Activated CD8-positive, alpha-beta memory T cell treated with anti-CD3 and anti-CD28 coated beads, Interleukin-2, amount 50 U/mL, for 48 hours (primary cell): ENCODE measurements at regions not wholly inside any gene's neighbourhood (a gene's known extent, or its start where the extent isn't known, plus 50 kb on each side); places are given as distances from the start of the nearest gene placed in this dataset.
"Not testable (repeated sequence)": the region's sequence is repeated elsewhere in the genome, so short reads cannot be mapped to it uniquely, and the experiment has no call there.

Experiments
- DNase-seq: peaks from one replicate; pipeline ENCODE4 v3.0.0-alpha.2; 2020

- DNase-seq = no peak
These were observed 126.0 kb upstream of the KCNJ6 start for GRCh38 chr21:38042246-38042645.

- DNase-seq = no peak
These were observed 131.9 kb upstream of the KCNJ6 start for GRCh38 chr21:38048167-38048566.

GRCh38 chr21:38054334-38054733 is 138.1 kb upstream of the KCNJ6 start:
- DNase-seq = no peak

- DNase-seq = no peak
These were observed 140.2 kb upstream of the KCNJ6 start for GRCh38 chr21:38056481-38056880.

GRCh38 chr21:38057626-38058025 is 141.4 kb upstream of the KCNJ6 start:
- DNase-seq = no peak

GRCh38 chr21:38060533-38060932 is 144.3 kb upstream of the KCNJ6 start:
- no peak for DNase-seq

- no peak for DNase-seq
These were observed 151.0 kb upstream of the KCNJ6 start for GRCh38 chr21:38067086-38067739.

GRCh38 chr21:38072489-38072888 is 156.2 kb upstream of the KCNJ6 start:
- DNase-seq = no peak

GRCh38 chr21:38075833-38076587 is 159.8 kb upstream of the KCNJ6 start:
- DNase-seq = no peak

- DNase-seq = no peak
These were observed 161.3 kb upstream of the KCNJ6 start for GRCh38 chr21:38077569-38077968.

GRCh38 chr21:38080888-38081287 is 164.6 kb upstream of the KCNJ6 start:
- no peak for DNase-seq

- no peak for DNase-seq
These were observed 165.5 kb upstream of the KCNJ6 start for GRCh38 chr21:38081708-38082107.

- no peak for DNase-seq
These were observed 166.8 kb upstream of the KCNJ6 start for GRCh38 chr21:38082936-38083485.

- DNase-seq = no peak
These were observed 167.3 kb upstream of the KCNJ6 start for GRCh38 chr21:38083535-38083934.

GRCh38 chr21:38086580-38086979 is 170.2 kb upstream of the KCNJ15 start:
- no peak for DNase-seq

GRCh38 chr21:38088916-38089762 is 167.7 kb upstream of the KCNJ15 start:
- DNase-seq = no peak

GRCh38 chr21:38089763-38090046 is 167.1 kb upstream of the KCNJ15 start:
- DNase-seq = no peak

GRCh38 chr21:38091061-38091460 is 165.7 kb upstream of the KCNJ15 start:
- not testable (repeated sequence) for DNase-seq

GRCh38 chr21:38092051-38092450 is 164.7 kb upstream of the KCNJ15 start:
- no peak for DNase-seq

- DNase-seq = no peak
These were observed 161.6 kb upstream of the KCNJ15 start for GRCh38 chr21:38095220-38095619.

GRCh38 chr21:38097789-38098188 is 159.0 kb upstream of the KCNJ15 start:
- DNase-seq = no peak

- no peak for DNase-seq
These were observed 144.5 kb upstream of the KCNJ15 start for GRCh38 chr21:38112219-38112789.

GRCh38 chr21:38114717-38115333 is 142.0 kb upstream of the KCNJ15 start:
- no peak for DNase-seq
